Stimulated activated CD4-positive, alpha-beta T cell treated with anti-CD3 and anti-CD28 coated beads, Interleukin-15, amount 100 ng/mL, for 1 hour (primary cell): ENCODE measurements at regions not wholly inside any gene's neighbourhood (a gene's known extent, or its start where the extent isn't known, plus 50 kb on each side); places are given as distances from the start of the nearest gene placed in this dataset.
"Not testable (repeated sequence)": the region's sequence is repeated elsewhere in the genome, so short reads cannot be mapped to it uniquely, and the experiment has no call there.

ENCODE experiments used
- DNase-seq, 2 donors: peaks; one replicate each; pipeline ENCODE4 v3.0.0-alpha.2; 2020; ENCODE audit warnings: low read depth in 1 of 2, low spot score in 1 of 2

DNA sequence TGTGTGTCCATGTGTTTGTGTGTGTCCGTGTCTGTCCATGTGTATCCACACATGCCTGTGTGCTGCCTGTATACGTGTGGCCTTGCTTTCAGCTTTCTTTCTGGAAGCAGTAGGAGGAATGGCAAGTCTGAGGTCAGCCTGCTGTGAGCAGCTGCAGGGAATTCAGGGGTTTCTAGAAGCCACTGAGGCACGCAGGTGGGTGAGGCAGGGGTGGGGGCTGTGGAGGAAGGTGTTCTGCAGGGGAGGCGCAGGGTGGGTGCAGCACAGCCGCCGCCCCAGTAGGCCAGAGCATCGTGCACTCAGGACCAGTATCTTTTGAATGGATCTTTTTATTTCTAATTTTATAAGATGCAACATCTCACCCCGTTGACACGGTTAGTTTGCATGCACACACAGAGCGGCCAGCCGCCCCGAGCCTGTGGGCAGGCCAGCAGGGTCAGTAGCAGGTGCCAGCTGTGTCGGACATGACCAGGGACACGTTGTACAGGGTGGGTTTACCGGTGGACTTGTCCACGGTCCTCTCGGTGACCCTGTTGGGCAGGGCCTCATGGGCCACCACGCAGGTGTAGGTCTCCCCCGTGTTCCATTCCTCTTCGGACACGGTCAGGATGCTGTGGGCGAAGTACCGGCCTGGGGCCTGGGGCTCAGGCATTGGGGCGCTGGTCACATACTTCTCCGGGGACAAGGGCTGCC, 327.7 kb downstream of the TMEM121 start:
- DNase-seq: no peak

DNA sequence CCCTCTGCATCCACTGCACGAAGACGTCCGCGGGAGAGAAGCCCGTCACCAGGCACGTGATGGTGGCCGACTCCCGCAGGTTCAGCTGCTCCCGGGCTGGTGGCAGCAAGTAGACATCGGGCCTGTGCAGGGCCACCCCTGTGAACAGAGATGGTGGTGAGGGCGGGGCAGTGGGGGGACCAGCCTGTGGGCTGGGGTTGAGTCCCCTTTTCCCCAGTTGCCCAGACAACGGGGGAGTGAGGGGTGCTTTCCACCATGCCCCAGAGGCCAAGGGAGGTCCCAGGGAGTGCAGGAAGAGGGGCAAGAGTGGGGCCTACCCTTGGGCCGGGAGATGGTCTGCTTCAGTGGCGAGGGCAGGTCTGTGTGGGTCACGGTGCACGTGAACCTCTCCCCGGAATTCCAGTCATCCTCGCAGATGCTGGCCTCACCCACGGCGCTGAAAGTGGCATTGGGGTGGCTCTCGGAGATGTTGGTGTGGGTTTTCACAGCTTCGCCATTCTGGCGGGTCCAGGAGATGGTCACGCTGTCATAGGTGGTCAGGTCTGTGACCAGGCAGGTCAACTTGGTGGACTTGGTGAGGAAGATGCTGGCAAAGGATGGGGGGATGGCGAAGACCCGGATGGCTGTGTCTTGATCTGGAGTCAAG, 328.3 kb downstream of the TMEM121 start:
- no peak for DNase-seq

DNA sequence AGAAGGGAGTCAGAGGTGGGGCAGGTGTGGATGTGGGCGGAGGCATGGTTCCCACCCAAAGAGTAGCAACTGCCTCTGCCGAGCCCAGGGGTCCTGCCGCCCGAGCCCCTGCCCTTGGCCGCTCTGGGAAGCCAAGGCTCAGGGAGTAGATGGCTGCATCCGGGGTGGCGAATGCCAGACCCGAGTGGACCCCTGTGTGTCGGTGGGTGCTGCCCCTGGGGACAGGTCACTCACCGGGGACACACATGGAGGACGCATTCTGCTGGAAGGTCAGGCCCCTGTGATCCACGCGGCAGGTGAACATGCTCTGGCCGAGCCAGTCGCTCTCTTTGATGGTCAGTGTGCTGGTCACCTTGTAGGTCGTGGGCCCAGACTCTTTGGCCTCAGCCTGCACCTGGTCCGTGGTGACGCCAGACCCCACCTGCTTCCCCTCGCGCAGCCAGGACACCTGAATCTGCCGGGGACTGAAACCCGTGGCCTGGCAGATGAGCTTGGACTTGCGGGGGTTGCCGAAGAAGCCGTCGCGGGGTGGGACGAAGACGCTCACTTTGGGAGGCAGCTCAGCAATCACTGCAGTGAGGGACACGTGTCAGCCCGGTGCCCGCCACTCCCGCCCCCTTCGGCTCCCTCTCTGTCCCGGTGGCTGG, 329.0 kb downstream of the TMEM121 start:
- DNase-seq: no peak

DNA sequence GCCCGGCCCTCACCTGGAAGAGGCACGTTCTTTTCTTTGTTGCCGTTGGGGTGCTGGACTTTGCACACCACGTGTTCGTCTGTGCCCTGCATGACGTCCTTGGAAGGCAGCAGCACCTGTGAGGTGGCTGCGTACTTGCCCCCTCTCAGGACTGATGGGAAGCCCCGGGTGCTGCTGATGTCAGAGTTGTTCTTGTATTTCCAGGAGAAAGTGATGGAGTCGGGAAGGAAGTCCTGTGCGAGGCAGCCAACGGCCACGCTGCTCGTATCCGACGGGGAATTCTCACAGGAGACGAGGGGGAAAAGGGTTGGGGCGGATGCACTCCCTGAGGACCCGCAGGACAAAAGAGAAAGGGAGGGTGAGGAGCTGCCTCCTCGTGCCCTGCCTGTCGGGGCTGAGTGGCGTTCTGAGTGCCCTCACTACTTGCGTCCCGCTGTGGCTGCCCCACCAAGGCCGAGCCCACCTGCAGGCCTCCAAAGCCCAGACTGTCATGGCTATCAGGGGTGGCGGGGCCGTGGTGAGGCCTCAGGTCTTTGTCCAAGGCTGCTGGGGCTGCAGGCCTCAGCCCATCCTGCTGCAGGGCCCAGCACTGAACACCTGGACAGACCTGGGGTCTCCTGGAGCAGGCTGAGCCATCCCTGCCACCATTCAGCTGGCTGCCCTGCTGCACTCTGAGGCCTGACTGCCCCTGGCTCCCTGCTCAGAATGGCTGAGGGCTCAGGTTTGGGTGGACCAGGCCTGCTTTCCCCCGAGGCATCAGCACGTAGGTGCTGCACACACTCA, 329.7 kb downstream of the TMEM121 start:
- no peak for DNase-seq

GRCh38 chr14:105856676-105857219, 330.4 kb downstream of the TMEM121 start:
- DNase-seq: no peak

DNA sequence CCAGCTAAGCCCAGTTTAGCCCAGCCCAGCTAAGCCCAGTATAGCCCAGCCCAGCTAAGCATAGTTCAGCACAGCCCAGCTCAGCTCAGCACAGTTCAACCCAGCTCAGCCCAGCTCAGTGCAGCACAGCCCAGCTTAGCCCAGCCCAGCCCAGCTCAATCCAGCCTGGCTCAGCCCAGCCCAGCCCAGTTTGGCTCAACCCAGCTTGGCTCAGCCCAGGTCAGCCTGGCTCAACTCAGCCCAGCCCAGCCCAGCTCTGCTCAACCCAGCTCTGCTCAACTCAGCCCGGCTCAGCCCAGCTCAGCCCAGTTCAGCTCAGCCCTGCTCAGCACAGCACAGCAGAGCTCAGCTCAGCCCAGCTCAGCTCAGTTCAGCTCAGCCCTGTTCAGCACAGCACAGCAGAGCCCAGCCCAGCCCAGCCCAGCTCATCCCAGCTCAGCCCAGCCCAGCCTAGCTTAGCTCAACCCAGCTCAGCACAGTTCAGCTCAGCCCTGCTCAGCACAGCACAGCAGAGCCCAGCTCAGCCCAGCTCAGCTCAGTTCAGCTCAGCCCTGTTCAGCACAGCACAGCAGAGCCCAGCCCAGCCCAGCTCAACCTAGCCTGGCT, 330.9 kb downstream of the TMEM121 start:
- DNase-seq: no peak

DNA sequence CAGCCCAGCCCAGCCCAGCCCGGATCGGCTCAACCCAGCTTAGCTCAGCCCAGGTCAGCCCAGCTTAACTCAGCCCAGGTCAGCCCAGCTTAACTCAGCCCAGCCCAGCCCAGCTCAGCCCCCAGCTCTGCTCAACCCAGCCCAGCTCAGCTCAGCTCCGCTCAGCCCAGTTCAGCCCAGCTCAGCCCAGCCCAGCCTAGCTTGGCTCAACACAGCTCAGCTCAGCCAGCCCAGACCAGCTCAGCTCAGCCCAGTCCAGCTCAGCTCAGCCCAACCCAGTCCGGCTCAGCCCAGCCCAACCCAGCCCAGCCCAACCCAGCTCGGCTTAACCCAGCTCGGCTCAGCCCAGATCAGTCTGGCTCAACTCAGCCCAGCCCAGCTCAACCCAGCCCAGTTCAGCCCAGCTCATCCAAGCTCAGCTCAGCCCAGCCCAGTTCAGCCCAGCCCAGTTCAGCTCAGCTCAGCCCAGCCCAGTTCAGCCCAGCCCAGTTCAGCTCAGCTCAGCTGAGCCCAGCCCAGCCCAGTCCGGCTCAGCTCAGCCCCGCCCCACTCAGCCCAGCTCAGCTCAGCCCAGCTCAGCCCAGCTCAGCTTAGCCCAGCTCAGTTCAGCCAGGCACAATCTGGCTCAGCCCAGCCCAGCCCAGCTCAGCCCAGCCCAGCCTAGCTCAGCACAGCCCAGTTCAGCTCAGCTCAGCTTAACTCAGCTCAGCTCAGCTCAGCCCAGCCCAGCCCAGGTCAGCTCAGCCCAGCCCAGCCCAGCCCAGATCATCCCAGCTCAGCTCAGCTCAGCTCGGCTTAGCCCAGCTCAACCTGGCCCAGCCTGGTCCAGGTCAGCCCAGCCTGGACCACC, 331.7 kb downstream of the TMEM121 start:
- no peak for DNase-seq

GRCh38 chr14:105858676-105859025, 332.3 kb downstream of the TMEM121 start:
- no peak for DNase-seq

GRCh38 chr14:105859073-105859716, 332.8 kb downstream of the TMEM121 start:
- DNase-seq: not testable (repeated sequence)

DNA sequence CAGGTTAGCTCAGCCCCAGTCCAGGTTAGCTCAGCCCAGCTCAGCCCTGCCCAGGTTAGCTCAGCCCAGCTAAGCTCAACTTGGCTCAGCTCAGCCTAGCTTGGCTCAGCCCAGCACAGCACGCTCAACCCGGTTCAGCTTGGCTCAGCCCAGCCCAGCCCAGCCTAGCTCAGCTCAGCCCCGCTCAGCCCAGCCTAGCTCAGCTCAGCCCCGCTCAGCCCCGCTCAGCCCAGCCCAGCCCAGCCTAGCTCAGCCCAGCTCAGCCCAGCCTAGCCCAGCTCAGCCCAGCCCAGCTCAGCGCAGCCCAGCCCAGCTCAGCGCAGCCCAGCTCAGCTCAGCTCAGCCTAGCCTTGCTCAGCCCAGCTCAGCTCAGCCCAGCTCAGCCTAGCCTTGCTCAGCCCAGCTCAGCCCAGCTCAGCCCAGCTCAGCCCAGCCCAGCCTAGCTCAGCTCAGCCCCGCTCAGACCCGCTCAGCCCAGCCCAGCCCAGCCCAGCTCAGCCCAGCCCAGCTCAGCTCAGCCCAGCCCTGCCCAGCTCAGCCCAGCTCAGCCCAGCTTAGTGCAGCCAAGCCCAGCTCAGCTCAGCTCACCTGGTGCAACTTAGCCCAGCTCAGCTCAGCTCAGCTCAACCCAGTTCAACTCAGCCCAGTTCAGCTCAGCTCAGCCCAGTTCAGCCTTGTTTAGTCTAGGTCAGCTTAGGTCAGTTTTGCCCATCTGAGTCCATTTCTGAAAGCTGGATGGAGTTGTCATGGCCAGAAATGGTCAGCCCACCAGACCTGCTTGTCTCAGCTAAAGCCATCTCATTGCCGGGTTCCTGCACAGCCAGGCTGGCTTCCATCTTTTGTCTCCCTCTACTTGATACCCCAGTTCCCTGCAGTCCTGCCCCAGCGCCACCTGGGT, 333.6 kb downstream of the TMEM121 start:
- no peak for DNase-seq

GRCh38 chr14:105860615-105861580, 334.5 kb downstream of the TMEM121 start:
- no peak for DNase-seq

- peak in 1 of 2 donors; percentile 1 for DNase-seq
Observed at GRCh38 chr14:105861985-105862465, 335.6 kb downstream of the TMEM121 start.

DNA sequence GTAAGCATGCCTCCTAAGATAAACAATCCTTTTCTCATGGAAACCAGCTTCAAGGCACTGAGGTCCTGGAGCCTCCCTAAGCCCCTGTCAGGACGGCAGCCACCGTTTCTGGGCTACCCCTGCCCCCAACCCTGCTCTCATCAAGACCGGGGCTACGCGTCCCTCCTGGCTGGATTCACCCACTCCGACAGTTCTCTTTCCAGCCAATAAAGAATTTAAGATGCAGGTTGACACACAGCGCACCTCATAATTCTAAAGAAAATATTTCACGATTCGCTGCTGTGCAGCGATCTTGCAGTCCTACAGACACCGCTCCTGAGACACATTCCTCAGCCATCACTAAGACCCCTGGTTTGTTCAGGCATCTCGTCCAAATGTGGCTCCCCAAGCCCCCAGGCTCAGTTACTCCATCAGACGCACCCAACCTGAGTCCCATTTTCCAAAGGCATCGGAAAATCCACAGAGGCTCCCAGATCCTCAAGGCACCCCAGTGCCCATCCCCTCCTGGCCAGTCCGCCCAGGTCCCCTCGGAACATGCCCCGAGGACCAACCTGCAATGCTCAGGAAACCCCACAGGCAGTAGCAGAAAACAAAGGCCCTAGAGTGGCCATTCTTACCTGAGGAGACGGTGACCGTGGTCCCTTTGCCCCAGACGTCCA, 336.3 kb downstream of the TMEM121 start:
- peak in 1 of 2 donors; percentile 1 for DNase-seq

GRCh38 chr14:105863296-105864108, 337.1 kb downstream of the TMEM121 start:
- peak in 1 of 2 donors; percentile 1 for DNase-seq

DNA sequence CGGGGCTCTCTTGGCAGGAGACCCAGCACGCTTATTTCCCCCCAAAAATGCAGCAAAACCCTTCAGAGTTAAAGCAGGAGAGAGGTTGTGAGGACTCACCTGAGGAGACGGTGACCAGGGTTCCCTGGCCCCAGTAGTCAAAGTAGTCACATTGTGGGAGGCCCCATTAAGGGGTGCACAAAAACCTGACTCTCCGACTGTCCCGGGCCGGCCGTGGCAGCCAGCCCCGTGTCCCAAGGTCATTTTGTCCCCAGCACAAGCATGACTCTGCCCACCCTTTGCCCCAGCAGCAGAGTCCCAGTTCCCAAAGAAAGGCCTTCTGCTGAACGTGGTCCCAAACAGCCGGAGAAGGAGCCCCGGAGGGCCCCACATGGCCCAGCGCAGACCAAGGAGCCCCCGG, 337.7 kb downstream of the TMEM121 start:
- DNase-seq: peak in 1 of 2 donors; percentile 1
